ENCODE measurements at regions not wholly inside any gene's neighbourhood (a gene's known extent, or its start where the extent isn't known, plus 50 kb on each side); places are given as distances from the start of the nearest gene placed in this dataset.
"Not testable (repeated sequence)": the region's sequence is repeated elsewhere in the genome, so short reads cannot be mapped to it uniquely, and the experiment has no call there.

DNA sequence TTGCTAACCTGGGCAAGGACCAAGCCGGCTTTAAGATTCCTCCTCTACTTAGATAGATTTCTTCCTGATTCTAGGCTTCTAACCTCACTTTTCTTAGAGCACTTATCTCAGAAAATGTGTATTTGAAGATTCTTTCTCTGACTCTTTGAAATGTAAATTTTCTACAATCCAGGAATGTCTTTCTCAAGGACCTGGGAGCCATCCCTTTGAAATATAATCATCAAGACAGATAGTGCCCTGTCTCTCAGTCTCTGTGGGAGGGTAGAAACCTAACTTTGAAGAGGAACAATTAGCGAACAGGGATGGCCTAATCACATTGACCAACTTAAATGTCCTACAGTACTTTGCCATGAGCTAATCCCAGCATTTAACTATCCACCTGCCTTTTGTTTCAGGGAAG, 1646.0 kb downstream of the PCDH9 start:
- TF ChIP-seq, protein P1, sequence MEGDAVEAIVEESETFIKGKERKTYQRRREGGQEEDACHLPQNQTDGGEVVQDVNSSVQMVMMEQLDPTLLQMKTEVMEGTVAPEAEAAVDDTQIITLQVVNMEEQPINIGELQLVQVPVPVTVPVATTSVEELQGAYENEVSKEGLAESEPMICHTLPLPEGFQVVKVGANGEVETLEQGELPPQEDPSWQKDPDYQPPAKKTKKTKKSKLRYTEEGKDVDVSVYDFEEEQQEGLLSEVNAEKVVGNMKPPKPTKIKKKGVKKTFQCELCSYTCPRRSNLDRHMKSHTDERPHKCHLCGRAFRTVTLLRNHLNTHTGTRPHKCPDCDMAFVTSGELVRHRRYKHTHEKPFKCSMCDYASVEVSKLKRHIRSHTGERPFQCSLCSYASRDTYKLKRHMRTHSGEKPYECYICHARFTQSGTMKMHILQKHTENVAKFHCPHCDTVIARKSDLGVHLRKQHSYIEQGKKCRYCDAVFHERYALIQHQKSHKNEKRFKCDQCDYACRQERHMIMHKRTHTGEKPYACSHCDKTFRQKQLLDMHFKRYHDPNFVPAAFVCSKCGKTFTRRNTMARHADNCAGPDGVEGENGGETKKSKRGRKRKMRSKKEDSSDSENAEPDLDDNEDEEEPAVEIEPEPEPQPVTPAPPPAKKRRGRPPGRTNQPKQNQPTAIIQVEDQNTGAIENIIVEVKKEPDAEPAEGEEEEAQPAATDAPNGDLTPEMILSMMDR (IDR thresholded peaks at IDR 0.05; ENCODE audit: low read length), result no peak
- TF ChIP-seq EZH2phosphoT487 (IDR thresholded peaks at IDR 0.05; ENCODE audit: low read length) (no peak), EZH2 (optimal IDR thresholded peaks at IDR 0.05; ENCODE audit: low read depth, low read length) (no peak)
- DNase-seq, result no peak
- H3K36me3 ChIP-seq (replicated peaks; ENCODE audit: insufficient read depth, low read length), result no peaks in the 10 kb centered on the region
- no peak overlapping the region for H3K9ac ChIP-seq (ENCODE audit: low read length)
- H3K4me1 ChIP-seq (ENCODE audit: low read length), result no peaks in the 10 kb centered on the region
- no peak overlapping the region for H3K4me3 ChIP-seq (ENCODE audit: low read length)
- no peaks in the 10 kb centered on the region for H3K9me3 ChIP-seq (replicated peaks; ENCODE audit: insufficient read depth, low read length)
- no peaks in the 10 kb centered on the region for H3F3A ChIP-seq (ENCODE audit: insufficient read depth, low read length)
- H3K27me3 ChIP-seq (replicated peaks; ENCODE audit: insufficient read depth, low read length), result no peaks in the 10 kb centered on the region
- H3K27ac ChIP-seq (ENCODE audit: low read length), result no peak overlapping the region
- H3K4me2 ChIP-seq (ENCODE audit: low read depth, low read length), result no peak overlapping the region
- no peaks in the 10 kb centered on the region for H3K9me2 ChIP-seq (replicated peaks; ENCODE audit: insufficient read depth, low read length)
- no peaks in the 10 kb centered on the region for H3K79me2 ChIP-seq (ENCODE audit: low read length)
- H2AFZ ChIP-seq (ENCODE audit: low read length), result no peak overlapping the region
- H4K20me1 ChIP-seq (ENCODE audit: insufficient read depth, low read length), result no peaks in the 10 kb centered on the region

DNA sequence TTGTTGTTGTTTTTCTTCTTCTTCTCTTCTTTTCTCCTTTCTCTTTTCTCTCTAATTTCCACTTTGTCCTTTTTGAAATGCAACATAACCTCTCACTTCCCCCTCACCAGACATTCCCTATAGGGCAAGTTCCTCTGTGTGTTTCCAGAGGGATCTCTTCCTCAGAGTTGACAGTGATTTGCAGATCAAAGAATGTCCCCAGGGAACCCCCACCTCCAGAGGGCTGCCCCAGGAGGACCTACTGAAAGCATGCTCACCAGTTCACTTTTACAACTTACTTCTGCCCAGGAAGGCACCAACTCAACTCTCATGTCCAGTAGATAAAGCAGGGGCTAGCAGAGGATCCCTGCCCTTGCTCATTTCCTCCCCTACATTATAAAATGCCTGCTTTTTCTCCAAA, 1648.0 kb downstream of the PCDH9 start:
- H2AFZ ChIP-seq (ENCODE audit: low read length), result no peak overlapping the region
- H4K20me1 ChIP-seq (ENCODE audit: insufficient read depth, low read length), result no peaks in the 10 kb centered on the region
- no peak overlapping the region for H3K27ac ChIP-seq (ENCODE audit: low read length)

DNA sequence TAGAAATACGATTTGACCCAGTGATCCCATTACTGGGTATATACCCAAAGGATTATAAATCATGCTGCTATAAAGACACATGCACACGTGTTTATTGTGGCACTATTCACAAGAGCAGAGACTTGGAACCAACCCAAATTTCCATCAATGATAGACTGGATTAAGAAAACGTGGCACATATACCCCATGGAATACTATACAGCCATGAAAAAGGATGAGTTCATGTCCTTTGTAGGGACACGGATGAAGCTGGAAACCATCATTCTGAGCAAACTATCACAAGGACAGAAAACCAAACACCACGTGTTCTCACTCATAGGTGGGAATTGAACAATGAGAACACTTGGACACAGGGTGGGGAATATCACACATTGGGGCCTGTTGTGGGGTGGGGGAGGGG, 1665.6 kb downstream of the PCDH9 start:
- not testable (repeated sequence) for H3K4me1 ChIP-seq (ENCODE audit: low read length); H3K9ac ChIP-seq (ENCODE audit: low read length); H3K27me3 ChIP-seq (replicated peaks; ENCODE audit: insufficient read depth, low read length); H4K20me1 ChIP-seq (ENCODE audit: insufficient read depth, low read length); H3K36me3 ChIP-seq (replicated peaks; ENCODE audit: insufficient read depth, low read length); DNase-seq; H3K4me3 ChIP-seq (ENCODE audit: low read length); H3K27ac ChIP-seq (ENCODE audit: low read length); H3K9me3 ChIP-seq (replicated peaks; ENCODE audit: insufficient read depth, low read length); H3K79me2 ChIP-seq (ENCODE audit: low read length); H3K9me2 ChIP-seq (replicated peaks; ENCODE audit: insufficient read depth, low read length); H2AFZ ChIP-seq (ENCODE audit: low read length); H3K4me2 ChIP-seq (ENCODE audit: low read depth, low read length); H3F3A ChIP-seq (ENCODE audit: insufficient read depth, low read length)

More for the DNA sequence above, 1648.0 kb downstream of the PCDH9 start:
- TF ChIP-seq EZH2 (optimal IDR thresholded peaks at IDR 0.05; ENCODE audit: low read depth, low read length) (no peak), EZH2phosphoT487 (IDR thresholded peaks at IDR 0.05; ENCODE audit: low read length) (no peak)
- TF ChIP-seq, protein P1 (IDR thresholded peaks at IDR 0.05; ENCODE audit: low read length), result no peak
- Histone ChIP-seq H3K9me3 (replicated peaks; ENCODE audit: insufficient read depth, low read length) (no peaks in the 10 kb centered on the region), H3K4me2 (ENCODE audit: low read depth, low read length) (no peak overlapping the region), H3K36me3 (replicated peaks; ENCODE audit: insufficient read depth, low read length) (no peaks in the 10 kb centered on the region), H3K4me3 (ENCODE audit: low read length) (no peak overlapping the region), H3K27me3 (replicated peaks; ENCODE audit: insufficient read depth, low read length) (no peaks in the 10 kb centered on the region), H3K9me2 (replicated peaks; ENCODE audit: insufficient read depth, low read length) (no peaks in the 10 kb centered on the region), H3K79me2 (ENCODE audit: low read length) (no peaks in the 10 kb centered on the region), H3K4me1 (ENCODE audit: low read length) (no peaks in the 10 kb centered on the region), H3F3A (ENCODE audit: insufficient read depth, low read length) (no peaks in the 10 kb centered on the region), H3K9ac (ENCODE audit: low read length) (no peak overlapping the region)
- DNase-seq, result no peak

DNA sequence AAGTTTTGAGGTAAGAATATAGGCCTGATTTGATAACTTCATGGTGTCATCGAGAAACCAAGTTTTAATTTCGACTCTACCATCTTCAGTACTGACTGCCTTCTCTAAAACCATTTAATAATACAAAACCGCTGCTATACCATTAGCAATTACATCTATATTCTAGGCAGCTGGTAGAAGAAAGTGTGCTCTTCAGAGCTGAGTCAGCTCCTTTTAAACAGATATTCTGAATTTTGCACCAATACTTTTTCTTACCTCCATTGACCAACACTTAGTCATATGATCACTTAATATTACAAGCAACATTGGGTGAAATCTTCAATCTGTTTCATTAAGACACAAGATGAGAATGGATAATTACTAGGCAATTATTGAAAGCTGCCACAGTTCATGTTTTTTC, 1667.8 kb downstream of the PCDH9 start:
- no peaks in the 10 kb centered on the region for H3K9me2 ChIP-seq (replicated peaks; ENCODE audit: insufficient read depth, low read length)
- TF ChIP-seq EZH2 (optimal IDR thresholded peaks at IDR 0.05; ENCODE audit: low read depth, low read length) (no peak), EZH2phosphoT487 (IDR thresholded peaks at IDR 0.05; ENCODE audit: low read length) (no peak)
- TF ChIP-seq, protein P1 (IDR thresholded peaks at IDR 0.05; ENCODE audit: low read length), result no peak
- H3K27ac ChIP-seq (ENCODE audit: low read length), result no peak overlapping the region
- H3K27me3 ChIP-seq (replicated peaks; ENCODE audit: insufficient read depth, low read length), result no peaks in the 10 kb centered on the region
- no peaks in the 10 kb centered on the region for H3K36me3 ChIP-seq (replicated peaks; ENCODE audit: insufficient read depth, low read length)
- no peak overlapping the region for H3K4me2 ChIP-seq (ENCODE audit: low read depth, low read length)
- no peaks in the 10 kb centered on the region for H3F3A ChIP-seq (ENCODE audit: insufficient read depth, low read length)
- no peaks in the 10 kb centered on the region for H3K79me2 ChIP-seq (ENCODE audit: low read length)
- no peak overlapping the region for H2AFZ ChIP-seq (ENCODE audit: low read length)
- H3K9me3 ChIP-seq (replicated peaks; ENCODE audit: insufficient read depth, low read length), result no peaks in the 10 kb centered on the region
- no peak overlapping the region for H3K9ac ChIP-seq (ENCODE audit: low read length)
- no peak overlapping the region for H3K4me3 ChIP-seq (ENCODE audit: low read length)
- H3K4me1 ChIP-seq (ENCODE audit: low read length), result no peaks in the 10 kb centered on the region
- H4K20me1 ChIP-seq (ENCODE audit: insufficient read depth, low read length), result no peaks in the 10 kb centered on the region
- no peak for DNase-seq

Data from MM.1S (cell line).